ENCODE measurements at regions not wholly inside any gene's neighbourhood (a gene's known extent, or its start where the extent isn't known, plus 50 kb on each side); places are given as distances from the start of the nearest gene placed in this dataset.
"Not testable (repeated sequence)": the region's sequence is repeated elsewhere in the genome, so short reads cannot be mapped to it uniquely, and the experiment has no call there.

- DNase-seq, result no peak
Observed at GRCh38 chr14:99007795-99008194, 264.2 kb downstream of the BCL11B start.

GRCh38 chr14:99009871-99010270 lies 262.1 kb downstream of the BCL11B start:
- no peak for DNase-seq

DNA sequence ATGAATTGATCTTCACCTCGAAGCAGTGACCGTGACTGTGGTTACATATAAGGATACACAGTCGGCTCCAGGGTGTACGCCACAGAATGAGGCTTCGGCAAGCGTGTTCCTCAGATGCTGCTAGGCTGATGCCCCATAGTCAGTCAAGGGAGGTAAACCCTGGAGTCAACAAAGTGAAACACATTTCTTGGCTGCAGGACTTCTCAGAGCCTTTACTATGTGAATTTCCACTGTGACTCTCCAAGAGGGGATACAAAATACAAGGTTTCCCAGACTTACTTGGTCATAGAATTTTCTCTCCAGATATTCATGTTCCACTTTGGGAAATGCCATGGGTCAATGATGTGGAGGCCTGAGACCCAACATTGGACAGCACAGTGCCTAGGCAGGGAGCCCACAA lies 260.6 kb downstream of the BCL11B start:
- no peak for DNase-seq

GRCh38 chr14:99012703-99013102 lies 259.3 kb downstream of the BCL11B start:
- DNase-seq, result no peak

DNA sequence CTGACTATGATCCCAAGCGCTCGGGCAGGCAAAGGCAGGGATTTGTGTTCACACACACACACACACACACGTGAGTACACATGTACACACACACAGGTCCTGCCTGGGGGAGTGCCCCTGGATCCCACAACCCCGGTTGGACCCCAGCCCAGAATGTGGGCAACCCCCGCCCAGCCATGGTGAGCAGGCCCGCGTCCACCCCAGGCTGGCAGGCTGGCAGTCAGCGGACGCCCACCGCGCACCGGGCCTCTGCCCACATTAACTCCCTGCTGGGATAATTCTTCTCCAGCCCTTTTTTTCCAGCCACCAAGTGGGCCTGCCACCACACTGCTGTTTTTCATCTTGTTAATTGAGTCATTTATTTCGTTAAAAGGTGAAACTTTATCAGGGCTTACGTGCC lies 256.2 kb downstream of the BCL11B start:
- DNase-seq, result no peak

- no peak for DNase-seq
Observed at GRCh38 chr14:99023371-99023770, 248.6 kb downstream of the BCL11B start.

DNA sequence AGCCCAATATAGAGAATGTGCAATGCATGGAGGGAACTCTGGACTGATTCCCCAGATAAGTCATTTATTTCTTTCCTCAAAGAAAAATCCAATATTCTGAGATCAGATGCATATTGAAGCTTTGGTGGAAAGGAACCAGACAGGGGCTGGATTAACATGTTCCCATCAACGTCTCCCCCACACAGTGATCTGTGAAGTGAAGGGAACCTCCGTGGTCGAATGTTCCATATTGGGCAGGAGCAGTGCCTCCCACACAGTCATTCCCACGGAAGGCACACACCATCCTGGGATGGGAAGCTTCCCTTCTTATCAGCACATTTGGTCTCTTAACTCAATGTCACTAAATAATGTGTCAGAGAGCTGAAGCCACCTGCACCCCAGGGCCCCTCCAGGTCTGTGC lies 247.1 kb downstream of the BCL11B start:
- DNase-seq, result no peak

DNA sequence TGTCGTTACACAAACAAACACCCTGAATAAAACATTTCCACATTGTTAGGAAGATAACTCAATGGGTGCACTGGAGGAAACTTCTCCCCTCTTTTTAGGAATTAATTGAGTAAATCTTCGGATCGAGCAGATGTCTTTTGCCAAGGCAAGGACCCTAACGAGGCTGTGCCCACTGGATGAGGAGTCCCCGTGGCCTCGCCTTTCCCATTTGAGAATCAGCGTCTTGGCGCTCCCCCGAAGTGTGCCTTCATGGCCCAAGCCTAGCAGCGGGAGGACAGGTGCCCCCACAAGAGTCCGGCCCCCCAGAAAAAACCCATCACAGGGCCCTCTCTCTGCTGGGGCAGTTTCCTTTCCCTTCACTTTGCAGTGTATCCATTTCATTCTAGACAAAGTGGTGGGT lies 246.6 kb downstream of the BCL11B start:
- DNase-seq, result no peak

DNA sequence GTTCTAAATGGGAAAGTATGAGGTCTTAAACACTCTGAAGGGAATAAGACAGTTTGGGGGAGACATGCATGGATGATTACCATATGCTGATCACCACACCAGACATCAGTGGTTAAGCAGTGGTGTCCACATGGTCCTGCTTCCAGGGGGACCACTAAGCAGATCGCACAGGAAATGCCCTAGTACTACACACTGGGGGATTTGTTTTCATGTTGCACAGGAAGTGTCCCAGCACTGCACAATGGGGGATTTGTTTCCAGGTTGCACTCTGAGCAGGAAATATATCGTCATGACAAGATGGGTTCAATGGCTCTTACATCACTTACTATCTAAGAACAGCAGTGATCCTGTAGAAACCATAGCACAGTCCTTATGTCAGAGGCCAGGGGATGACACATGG lies 245.5 kb downstream of the BCL11B start:
- DNase-seq, result no peak

- DNase-seq, result no peak
Observed at GRCh38 chr14:99028041-99028440, 244.0 kb downstream of the BCL11B start.

DNA sequence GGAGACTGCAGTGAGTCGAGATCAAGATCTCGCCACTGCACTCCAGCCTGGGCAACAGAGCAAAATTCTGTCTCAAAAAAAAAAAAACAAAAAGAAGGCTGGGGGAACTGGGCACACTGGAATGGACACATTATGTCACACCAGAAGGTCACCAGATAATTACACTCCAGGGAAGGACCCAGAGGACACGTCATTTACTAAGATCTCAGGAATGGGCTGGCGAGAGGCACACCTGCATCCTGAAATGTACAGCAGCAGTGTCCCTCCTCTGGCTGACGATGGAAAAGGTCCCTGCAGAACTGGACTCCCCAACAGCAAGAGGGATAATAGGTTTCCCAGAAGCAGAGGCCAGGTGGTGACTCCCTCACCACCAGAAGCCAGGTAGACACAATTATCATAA lies 243.5 kb downstream of the BCL11B start:
- DNase-seq, result no peak

DNA sequence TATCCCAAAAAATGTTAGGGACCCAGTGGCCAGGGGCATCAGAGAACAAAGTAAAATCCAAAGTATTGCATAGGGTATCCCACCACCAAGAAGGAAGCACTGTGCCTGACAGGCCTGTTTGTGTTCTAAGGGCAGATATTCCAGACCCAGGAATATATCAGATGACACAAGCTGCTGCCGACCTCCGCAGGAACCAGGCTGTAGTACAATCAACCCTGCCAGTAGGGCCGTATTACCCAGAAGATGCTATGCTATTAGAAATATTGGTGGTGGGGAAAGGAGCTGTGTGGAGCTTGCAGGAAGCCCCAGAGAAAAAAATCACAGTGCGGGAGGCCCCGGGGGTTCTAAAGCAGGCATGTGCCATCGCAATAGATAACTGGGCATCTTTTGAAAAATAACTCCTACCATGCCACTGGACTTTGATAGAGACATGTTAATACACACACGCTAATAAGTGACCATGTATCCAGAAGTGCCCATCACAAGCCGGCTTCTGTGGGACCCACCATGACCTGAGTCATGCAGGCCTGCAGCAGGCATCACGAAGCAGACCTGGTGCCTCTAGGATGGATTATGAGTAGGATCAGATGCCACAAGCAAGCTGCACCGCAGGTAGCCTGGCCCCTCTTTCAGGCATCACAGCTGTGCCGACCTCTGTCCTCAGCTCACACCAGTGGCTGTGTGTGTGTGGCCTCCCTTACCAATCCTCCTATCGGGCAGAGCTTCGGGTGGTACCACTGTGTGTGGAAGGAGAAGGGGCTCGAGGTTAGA lies 242.7 kb downstream of the BCL11B start:
- no peak for DNase-seq

- DNase-seq, result no peak
Observed at GRCh38 chr14:99029916-99030305, 242.1 kb downstream of the BCL11B start.

GRCh38 chr14:99030454-99030853 lies 241.5 kb downstream of the BCL11B start:
- DNase-seq, result no peak

GRCh38 chr14:99032759-99033158 lies 239.2 kb downstream of the BCL11B start:
- no peak for DNase-seq

- no peak for DNase-seq
Observed at GRCh38 chr14:99033951-99034350, 238.0 kb downstream of the BCL11B start.

DNA sequence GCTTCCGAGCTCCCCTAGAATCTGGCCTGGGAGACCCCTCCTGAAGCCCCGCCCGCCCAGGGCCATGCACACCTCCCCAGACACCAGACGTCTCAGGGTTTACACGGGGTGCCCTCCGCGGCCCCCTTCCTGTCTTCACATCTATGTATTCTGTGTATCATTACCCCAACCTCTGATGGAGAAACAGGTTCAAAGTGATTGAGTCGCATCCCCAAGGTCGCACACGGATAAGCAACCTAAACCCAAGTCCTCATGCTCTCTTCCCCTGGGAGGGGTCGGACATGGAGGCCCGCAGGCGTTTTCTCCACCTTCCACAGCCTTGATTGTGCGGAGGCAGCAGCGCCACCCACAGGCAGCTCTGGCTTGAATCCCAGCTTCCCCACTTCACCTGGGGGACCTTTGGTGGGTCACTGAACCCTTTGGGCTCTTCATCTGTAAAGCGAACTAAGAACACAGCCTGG lies 237.3 kb downstream of the BCL11B start:
- DNase-seq, result no peak

DNA sequence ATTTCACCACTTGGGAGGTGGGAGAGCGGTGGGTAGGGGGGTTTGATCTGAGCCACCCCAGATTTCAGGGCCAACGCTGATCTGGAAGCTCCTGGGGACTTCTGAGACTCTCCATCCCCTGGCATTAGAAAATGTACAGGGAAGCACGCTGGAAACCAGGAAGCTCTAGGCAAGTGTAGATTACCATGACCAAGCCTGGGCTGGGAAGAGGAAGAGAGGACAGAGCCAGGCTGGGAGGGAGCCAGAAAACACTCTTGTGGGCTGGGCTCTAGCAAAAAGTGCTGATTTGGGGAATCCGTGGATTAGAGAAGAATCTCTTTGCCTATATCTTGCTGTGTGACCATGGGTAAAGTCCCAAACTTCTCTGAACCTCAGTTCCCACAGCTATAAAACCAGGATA lies 236.7 kb downstream of the BCL11B start:
- DNase-seq, result no peak

DNA sequence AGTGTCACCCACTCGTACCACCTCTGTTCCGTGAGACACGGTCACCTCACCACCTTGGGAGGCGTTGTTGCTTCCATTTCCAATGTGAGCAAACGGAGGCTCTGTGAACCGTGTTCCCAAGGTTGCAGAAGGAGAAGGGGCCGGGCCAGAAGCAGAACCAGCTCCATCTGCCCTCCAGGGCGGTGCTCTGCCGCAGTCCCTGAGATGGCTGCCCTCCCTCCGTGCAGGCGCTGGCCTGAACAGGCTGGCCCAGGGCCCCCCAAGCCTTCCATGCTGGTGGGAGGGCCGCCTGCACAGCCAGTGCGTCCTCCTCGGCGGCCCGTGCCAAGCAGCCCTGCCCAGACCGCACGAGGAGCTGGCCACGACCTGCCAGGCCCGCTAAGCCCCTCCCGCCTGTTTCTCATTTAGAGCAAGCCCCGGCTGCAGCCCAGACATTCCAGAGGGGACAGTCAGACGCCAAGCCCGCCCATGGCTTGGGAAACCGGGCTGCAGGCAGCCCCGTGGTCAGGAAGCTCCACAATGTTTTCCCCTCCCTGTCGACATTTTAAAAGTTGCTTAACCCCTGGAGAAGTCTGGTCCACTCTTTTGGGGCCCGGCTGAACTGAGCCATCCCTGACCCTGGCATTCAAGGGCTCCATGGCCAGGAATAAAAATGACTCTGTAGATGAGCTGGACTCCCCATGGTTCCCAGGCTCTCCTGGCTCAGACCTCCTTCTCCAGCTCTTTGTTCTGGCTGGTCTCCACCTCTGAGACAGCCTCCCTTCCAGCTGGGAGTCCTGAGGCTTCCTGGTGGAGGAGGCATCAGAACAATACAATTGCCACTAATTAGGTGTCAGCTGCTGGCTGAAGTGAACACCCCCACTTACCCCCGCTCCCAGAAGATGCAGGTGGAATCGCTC lies 236.0 kb downstream of the BCL11B start:
- no peak for DNase-seq

DNA sequence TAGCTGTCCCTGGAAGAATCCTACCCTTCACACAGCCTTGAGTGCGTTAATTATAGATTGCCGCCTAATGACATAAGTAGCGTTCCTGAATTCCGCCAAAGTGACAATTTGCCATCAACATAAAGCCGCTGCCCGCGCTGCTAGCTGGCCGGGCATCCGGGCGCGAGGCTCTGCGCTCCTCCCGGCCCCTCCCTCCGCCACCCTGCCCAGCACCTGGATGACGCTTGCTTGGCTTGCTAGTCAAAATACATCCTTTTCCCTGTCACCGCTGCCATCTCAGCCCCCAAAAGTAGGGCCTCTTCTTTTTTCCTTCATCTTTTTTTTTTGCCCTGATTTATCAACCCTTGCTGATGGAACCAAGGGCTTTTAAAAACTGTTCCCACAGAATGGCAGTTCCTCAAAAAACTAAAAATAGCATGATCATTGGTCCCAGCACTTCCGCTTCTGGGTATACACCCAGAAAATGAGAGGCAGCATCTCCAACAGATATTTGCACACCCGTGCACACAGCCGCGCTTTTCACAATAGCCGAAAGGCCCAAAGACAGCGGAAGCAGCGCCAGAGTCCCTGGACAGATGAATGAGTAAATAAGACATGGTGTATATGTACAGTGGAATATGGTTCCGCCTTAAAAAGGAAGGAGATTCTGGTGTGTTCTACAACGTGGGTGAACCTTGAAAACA lies 235.2 kb downstream of the BCL11B start:
- DNase-seq, result no peak

- DNase-seq, result not testable (repeated sequence)
Observed at GRCh38 chr14:99037326-99037725, 234.7 kb downstream of the BCL11B start.

- DNase-seq, result no peak
Observed at GRCh38 chr14:99037777-99038430, 234.1 kb downstream of the BCL11B start.

DNA sequence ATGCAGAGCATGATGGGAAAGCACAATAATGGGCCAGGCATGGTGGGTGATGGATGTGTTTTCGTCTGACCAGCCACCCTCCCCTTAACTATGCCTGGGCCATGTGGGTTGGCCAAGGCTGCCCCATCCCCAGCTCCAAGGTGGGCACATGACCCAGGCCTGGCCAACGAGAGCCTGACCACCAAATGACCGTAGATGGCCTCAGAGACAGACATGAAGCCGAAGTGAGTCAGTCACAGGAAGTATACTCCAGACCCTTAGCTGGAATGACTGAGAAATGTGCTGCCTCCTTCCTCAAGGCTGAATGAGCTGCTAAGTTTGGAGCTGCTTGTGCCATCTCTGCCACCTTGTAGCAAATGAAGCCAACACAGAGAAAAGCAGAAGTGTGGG lies 233.6 kb downstream of the BCL11B start:
- no peak for DNase-seq
